GM23338 (cell line): ENCODE measurements at regions not wholly inside any gene's neighbourhood (a gene's known extent, or its start where the extent isn't known, plus 50 kb on each side); places are given as distances from the start of the nearest gene placed in this dataset.
"Not testable (repeated sequence)": the region's sequence is repeated elsewhere in the genome, so short reads cannot be mapped to it uniquely, and the experiment has no call there.

Experiments used
- ATAC-seq: fragments of 200-7000 bp; cut with Tn5 transposase; 3 replicates; pipeline ENCODE4 v1.9.1; 2020
- DNase-seq: peaks from one replicate; pipeline ENCODE4 v3.0.0-alpha.2; 2015; ENCODE audit warnings: low spot score
- H2AFZ ChIP-seq: fragments of 200-600 bp; sonication (generic); 2 replicates; pipeline ENCODE4 v1.8.0; 2016; ENCODE audit warnings: antibody characterized with exemption, mild to moderate bottlenecking, moderate library complexity
- H3F3A ChIP-seq: fragments of 200-600 bp; sonication (generic); replicated peaks from 2 replicates; pipeline ENCODE4 v1.8.0; 2017; ENCODE audit warnings: antibody characterized with exemption, mixed run types, low read depth
- H3K27ac ChIP-seq: fragments of 200-600 bp; sonication (generic); 2 replicates; pipeline ENCODE4 v1.6.1; 2016; ENCODE audit warnings: low read depth
- H3K27me3 ChIP-seq: fragments of 200-600 bp; sonication (generic); 2 replicates; pipeline ENCODE4 v1.8.0; 2016; ENCODE audit warnings: mild to moderate bottlenecking, mixed run types, moderate library complexity; ENCODE audit not compliant: insufficient read depth
- H3K36me3 ChIP-seq: fragments of 200-600 bp; sonication (generic); 2 replicates; pipeline ENCODE4 v1.8.0; 2016; ENCODE audit warnings: mild to moderate bottlenecking; ENCODE audit not compliant: insufficient read depth
- H3K4me1 ChIP-seq: fragments of 200-600 bp; sonication (generic); 2 replicates; pipeline ENCODE4 v1.8.0; 2016; ENCODE audit warnings: mild to moderate bottlenecking, moderate library complexity; ENCODE audit not compliant: insufficient read depth
- H3K4me2 ChIP-seq: fragments of 200-600 bp; sonication (generic); 2 replicates; pipeline ENCODE4 v1.7.1; 2017; ENCODE audit warnings: mixed run types
- H3K4me3 ChIP-seq: fragments of 200-600 bp; sonication (generic); 2 replicates; pipeline ENCODE4 v1.6.1; 2016; ENCODE audit warnings: mixed run types
- H3K79me2 ChIP-seq: fragments of 200-600 bp; sonication (generic); replicated peaks from 2 replicates; pipeline ENCODE4 v1.8.0; 2017; ENCODE audit warnings: mild to moderate bottlenecking; ENCODE audit not compliant: insufficient read depth
- H3K9me2 ChIP-seq: fragments of 200-600 bp; sonication (generic); 2 replicates; pipeline ENCODE4 v1.8.0; 2017; ENCODE audit not compliant: insufficient read depth
- H4K20me1 ChIP-seq: fragments of 200-600 bp; sonication (generic); replicated peaks from 2 replicates; pipeline ENCODE4 v1.8.0; 2017; ENCODE audit warnings: mild to moderate bottlenecking; ENCODE audit not compliant: insufficient read depth
- H3K27ac Mint-ChIP-seq: 2 replicates; pipeline ENCODE4 v1.8.0; 2020; ENCODE audit warnings: inconsistent platforms, mild to moderate bottlenecking, moderate library complexity, mixed read lengths
- H3K27me3 Mint-ChIP-seq: 3 replicates; pipeline ENCODE4 v1.8.0; 2022; ENCODE audit warnings: low read depth, mild to moderate bottlenecking, moderate library complexity, mixed read lengths, inconsistent platforms; ENCODE audit not compliant: insufficient read depth, poor library complexity
- H3K36me3 Mint-ChIP-seq: 3 replicates; pipeline ENCODE4 v1.8.0; 2021; ENCODE audit warnings: low read depth, mild to moderate bottlenecking, inconsistent platforms, moderate library complexity, mixed read lengths
- H3K4me1 Mint-ChIP-seq: 3 replicates; pipeline ENCODE4 v1.8.0; 2020; ENCODE audit warnings: mild to moderate bottlenecking, inconsistent platforms, mixed read lengths
- H3K4me3 Mint-ChIP-seq: 3 replicates; pipeline ENCODE4 v1.8.0; 2021; ENCODE audit warnings: moderate library complexity, mild to moderate bottlenecking, inconsistent platforms, mixed read lengths
- H3K9me3 Mint-ChIP-seq: 3 replicates; pipeline ENCODE4 v1.8.0; 2020; ENCODE audit warnings: moderate library complexity, mild to moderate bottlenecking, inconsistent platforms, mixed read lengths
- CREB1 ChIP-seq: fragments of 250-450 bp; sonication (Bioruptor Pico); IDR thresholded peaks from 2 replicates; pipeline ENCODE4 v1.5.0; 2020; ENCODE audit warnings: low read depth, mild to moderate bottlenecking, moderate library complexity
- CTCF ChIP-seq, 2 experiments: fragments of 200-600 bp in 1 of 2; sonication (generic) in 1 of 2; conservative IDR thresholded peaks; 2 replicates each; pipeline versions ENCODE4 v1.5.1 to v1.6.1; 2016 to 2017; ENCODE audit warnings: antibody characterized with exemption in 2 of 2, low read depth in 2 of 2, mild to moderate bottlenecking in 2 of 2, moderate library complexity in 1 of 2
- EZH2 ChIP-seq: fragments of 200-600 bp; sonication (generic); IDR thresholded peaks from one replicate; pipeline ENCODE4 v1.8.0; 2017; ENCODE audit warnings: antibody characterized with exemption, mild to moderate bottlenecking, low read depth; ENCODE audit not compliant: unreplicated experiment
- EZH2phosphoT487 ChIP-seq: fragments of 200-600 bp; sonication (generic); IDR thresholded peaks from one replicate; pipeline ENCODE4 v1.8.1; 2018; ENCODE audit warnings: antibody characterized with exemption; ENCODE audit not compliant: unreplicated experiment
- JUNB ChIP-seq: IDR thresholded peaks from one replicate; pipeline ENCODE4 v1.6.1; 2016; ENCODE audit warnings: antibody characterized with exemption; ENCODE audit not compliant: unreplicated experiment
- POLR2AphosphoS5 ChIP-seq: IDR thresholded peaks from 2 replicates; pipeline ENCODE4 v1.6.1; 2016; ENCODE audit warnings: antibody characterized with exemption, low read depth
- REST ChIP-seq: IDR thresholded peaks from one replicate; pipeline ENCODE4 v1.6.1; 2018; ENCODE audit warnings: antibody characterized with exemption; ENCODE audit not compliant: unreplicated experiment
- ZNF114 ChIP-seq: fragments of 250-450 bp; sonication (Bioruptor Pico); IDR thresholded peaks from 2 replicates; pipeline ENCODE4 v1.5.0; 2020; ENCODE audit warnings: mild to moderate bottlenecking, moderate library complexity

- Histone ChIP-seq H3K36me3 (no peaks in the 10 kb centered on the region), H3K27ac (peak overlapping the region; percentile 87), H3K27me3 (no peaks in the 10 kb centered on the region), H3K4me2 (no peak overlapping the region), H3K4me1 (no peaks in the 10 kb centered on the region), H3K79me2 (no peaks in the 10 kb centered on the region), H3K9me2 (no peaks in the 10 kb centered on the region), H3F3A (no peaks in the 10 kb centered on the region), H2AFZ (no peak overlapping the region), H3K4me3 (no peak overlapping the region), H4K20me1 (no peaks in the 10 kb centered on the region)
- Mint-ChIP-seq H3K4me1 (no peaks in the 10 kb centered on the region), H3K27me3 (no peaks in the 10 kb centered on the region), H3K27ac (peak overlapping the region; percentile 91), H3K9me3 (peaks cover 24% of the 10 kb centered on the region), H3K4me3 (no peak overlapping the region), H3K36me3 (peaks cover 23% of the 10 kb centered on the region; the same call in 2 of the 3 replicates)
- TF ChIP-seq CTCF (conservative IDR thresholded peaks at IDR 0.05; ENCODE audit: low read depth in 2 of 2) (peak; percentile 50 to 74), EZH2 (no peak), CREB1 (CRISPR knock-in tag) (no peak)
- ATAC-seq (peak; percentile 62), DNase-seq (peak; percentile 88)
These were observed 162.9 kb upstream of the USP9X start for GRCh38 chrX:40922307-40922706.

- H3K4me1 ChIP-seq, H3K27ac Mint-ChIP-seq, H3K27ac ChIP-seq, H3K4me3 ChIP-seq, ATAC-seq, H3K4me1 Mint-ChIP-seq, H3K4me2 ChIP-seq, H3F3A ChIP-seq, H2AFZ ChIP-seq, DNase-seq, H3K27me3 ChIP-seq, H3K36me3 ChIP-seq, H3K9me2 ChIP-seq, H3K27me3 Mint-ChIP-seq, H3K4me3 Mint-ChIP-seq, H4K20me1 ChIP-seq, H3K79me2 ChIP-seq: not testable (repeated sequence)
- Mint-ChIP-seq H3K36me3 (peaks cover 25% of the 10 kb centered on the region; the same call in 2 of the 3 replicates), H3K9me3 (peaks cover 33% of the 10 kb centered on the region)
These were observed 158.4 kb upstream of the USP9X start for GRCh38 chrX:40926739-40927427.

GRCh38 chrX:40928076-40928475 lies 157.2 kb upstream of the USP9X start:
- Histone ChIP-seq H3K79me2 (no peaks in the 10 kb centered on the region), H3K4me1 (no peaks in the 10 kb centered on the region), H3F3A (no peaks in the 10 kb centered on the region), H3K36me3 (no peaks in the 10 kb centered on the region), H3K4me3 (no peak overlapping the region), H4K20me1 (no peaks in the 10 kb centered on the region), H3K27ac (no peak overlapping the region), H3K9me2 (no peaks in the 10 kb centered on the region), H3K4me2 (no peak overlapping the region), H2AFZ (no peak overlapping the region), H3K27me3 (no peaks in the 10 kb centered on the region)
- DNase-seq (no peak), ATAC-seq (no peak)
- no peak overlapping the region for H3K4me3 Mint-ChIP-seq
- peaks cover 1% of the 10 kb centered on the region for H3K4me1 Mint-ChIP-seq
- H3K9me3 Mint-ChIP-seq = peaks cover 24% of the 10 kb centered on the region
- H3K27ac Mint-ChIP-seq = no peak overlapping the region
- no peaks in the 10 kb centered on the region for H3K27me3 Mint-ChIP-seq
- peaks cover 17% of the 10 kb centered on the region; the same call in 2 of the 3 replicates for H3K36me3 Mint-ChIP-seq
- TF ChIP-seq CTCF (conservative IDR thresholded peaks at IDR 0.05; ENCODE audit: low read depth in 2 of 2) (no peak), POLR2AphosphoS5 (no peak), EZH2phosphoT487 (no peak), ZNF114 (CRISPR knock-in tag) (no peak), REST (no peak), JUNB (no peak)
